ENCODE measurements at regions not wholly inside any gene's neighbourhood (a gene's known extent, or its start where the extent isn't known, plus 50 kb on each side); places are given as distances from the start of the nearest gene placed in this dataset.
"Not testable (repeated sequence)": the region's sequence is repeated elsewhere in the genome, so short reads cannot be mapped to it uniquely, and the experiment has no call there.

DNA sequence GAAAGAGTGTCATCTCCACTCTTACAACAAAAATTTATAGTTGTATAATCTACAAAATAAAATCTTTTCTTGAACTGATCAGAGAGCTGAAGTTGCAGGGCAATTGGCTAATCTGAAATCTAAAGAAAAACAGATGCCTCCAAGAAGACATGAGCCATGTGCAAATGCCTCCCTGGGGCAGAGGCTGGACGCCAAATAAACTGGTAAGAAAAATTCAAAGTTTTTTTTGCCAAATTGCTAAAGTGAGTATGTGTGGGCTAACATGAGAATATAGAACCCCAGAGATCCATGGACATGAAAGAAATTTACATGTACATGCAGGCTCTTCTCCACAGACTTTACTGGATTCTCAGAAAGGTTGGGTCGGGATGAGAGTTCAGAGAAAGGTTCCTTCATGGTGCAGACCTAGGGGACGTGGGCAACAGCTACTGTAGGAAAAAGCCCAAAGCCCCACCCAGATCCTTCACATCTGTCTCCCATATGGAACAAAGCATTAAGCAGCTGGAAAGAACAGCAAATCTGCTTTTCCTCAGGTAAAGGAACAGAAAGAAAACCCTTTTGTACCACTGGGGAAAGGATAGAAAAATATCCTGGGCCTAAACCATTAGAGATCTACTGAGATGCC lies 90.5 kb upstream of the SIRPG start:
- no peak for DNase-seq

DNA sequence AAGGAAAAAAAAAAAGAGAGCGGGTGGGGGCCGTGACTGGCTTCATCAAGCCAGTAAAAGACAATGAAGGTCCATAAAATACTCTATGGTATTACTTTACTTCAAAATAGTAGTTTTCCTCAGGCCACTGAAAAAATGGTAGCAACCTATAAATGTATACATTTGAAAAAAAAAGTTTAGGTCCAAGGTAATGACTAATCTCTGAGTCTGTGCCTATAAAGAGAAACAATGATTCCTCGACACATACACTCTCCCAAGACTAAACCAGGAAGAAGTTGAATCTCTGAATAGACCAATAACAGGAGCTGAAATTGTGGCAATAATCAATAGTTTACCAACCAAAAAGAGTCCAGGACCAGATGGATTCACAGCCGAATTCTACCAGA lies 84.5 kb upstream of the SIRPG start:
- not testable (repeated sequence) for DNase-seq

DNA sequence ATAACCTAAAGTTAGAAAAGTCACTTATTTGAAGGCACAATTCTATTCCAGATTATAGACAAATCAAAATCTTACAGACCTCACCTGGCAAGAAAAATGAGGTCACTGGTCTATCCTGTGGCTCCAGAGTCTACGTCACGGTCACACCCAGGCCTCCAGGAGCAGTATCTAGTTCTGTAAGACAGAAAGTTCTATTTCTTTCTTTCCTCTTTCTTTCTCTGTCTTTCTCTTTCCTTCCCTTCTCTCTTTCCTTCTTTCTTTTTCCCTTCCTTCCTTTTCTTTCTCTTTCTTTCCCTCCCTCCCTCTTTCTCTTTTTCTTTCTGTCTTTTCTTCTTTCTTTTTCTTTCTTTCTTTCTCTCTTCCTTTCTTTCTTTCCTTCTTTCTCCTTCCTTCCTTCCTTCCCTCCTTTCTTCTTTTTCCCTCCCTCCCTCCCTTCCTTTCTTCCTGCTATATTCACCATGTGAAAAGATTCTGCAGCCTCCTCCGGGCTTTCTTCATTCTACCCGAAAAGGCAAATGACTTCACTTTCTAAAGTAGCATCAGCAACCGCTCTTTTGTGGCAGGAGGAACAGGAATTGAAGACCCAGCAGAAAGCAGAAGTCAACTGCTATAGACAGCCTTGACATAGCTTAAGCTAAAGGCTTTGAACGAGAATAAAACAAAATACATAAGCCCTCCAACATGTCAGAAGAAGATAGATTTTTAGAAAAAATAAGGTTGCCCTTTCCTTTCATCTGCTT lies 83.9 kb upstream of the SIRPG start:
- DNase-seq = peak in 1 of 2 donors; percentile 6

DNA sequence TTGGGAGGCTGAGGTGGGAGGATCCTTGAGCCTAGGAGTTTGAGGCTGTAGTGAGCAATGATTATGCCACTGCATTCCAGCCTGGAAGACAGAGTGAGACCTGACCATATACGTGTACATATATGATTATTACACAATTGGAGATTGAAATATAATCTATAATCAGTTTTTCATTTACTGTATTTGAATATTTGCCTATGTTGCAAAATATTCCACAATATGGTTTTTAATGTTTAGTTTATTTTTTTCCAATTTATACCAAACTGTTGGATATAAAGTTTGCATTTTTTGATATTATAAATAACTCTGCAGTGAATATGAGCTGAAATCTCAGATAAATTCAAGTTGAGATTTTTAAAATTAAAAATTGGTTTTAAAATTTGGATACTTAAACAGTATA lies 79.6 kb upstream of the SIRPG start:
- no peak for DNase-seq

DNA sequence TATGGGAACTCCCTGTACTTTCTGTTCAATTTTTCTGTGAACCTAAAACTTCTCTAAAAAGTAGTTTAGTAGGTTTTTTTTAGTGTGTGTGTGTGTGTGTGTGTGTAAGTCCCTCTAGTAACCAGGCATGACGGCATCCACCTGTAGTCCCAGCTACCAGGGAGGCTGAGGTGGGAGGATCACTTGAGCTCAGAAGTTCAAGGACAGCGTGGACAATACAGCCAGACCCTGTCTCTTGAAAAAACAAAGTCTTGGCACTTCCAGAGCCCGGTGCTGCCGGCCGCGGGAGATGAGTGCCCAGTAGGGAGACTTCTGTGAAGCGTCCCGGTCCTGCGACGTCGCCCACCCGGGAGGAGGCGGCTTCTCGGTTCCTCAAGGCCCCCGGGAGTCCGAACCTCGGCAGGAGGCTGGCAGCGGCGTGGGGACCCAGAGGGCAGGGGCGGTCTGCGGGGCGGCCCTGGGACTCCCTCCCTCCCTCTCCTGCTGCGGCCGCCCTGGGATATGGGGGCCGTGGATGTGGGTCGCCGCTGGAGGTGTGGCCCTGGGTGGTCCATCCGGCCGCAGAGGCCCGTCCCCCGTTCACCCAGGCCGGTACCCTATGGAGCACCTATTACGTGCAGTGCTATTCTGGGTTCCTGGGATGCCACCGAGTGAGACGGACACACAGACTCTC lies 78.0 kb upstream of the SIRPG start:
- DNase-seq = no peak

DNA sequence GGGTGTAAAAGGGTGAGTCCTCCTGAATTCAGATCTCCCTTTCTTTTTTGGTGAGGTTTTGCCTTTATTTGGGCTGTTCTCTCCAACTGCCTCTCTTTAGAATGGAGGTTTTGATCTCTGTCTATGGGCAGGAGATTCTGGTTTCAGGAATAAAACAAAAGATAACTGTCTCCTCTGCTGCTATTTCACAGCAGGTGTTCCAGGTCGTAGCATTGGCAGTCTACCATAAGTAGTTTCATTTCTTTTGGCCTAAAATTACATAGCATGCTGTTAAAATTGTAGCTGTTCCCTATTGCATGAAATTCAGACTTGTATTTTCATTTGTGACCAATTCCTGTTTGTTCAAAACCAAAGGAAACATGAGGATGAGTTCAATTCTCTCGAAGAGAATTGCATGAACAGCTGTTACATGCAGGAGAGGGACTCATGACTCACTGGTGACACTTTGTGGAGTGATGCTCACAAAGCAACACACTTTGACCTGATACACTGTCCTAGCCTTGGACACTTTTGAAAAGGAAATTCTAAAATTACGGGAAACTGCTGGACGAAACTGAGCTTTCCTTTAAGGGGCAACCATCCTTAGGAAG lies 76.8 kb upstream of the SIRPG start:
- peak; percentile 44 to 63 for DNase-seq

DNA sequence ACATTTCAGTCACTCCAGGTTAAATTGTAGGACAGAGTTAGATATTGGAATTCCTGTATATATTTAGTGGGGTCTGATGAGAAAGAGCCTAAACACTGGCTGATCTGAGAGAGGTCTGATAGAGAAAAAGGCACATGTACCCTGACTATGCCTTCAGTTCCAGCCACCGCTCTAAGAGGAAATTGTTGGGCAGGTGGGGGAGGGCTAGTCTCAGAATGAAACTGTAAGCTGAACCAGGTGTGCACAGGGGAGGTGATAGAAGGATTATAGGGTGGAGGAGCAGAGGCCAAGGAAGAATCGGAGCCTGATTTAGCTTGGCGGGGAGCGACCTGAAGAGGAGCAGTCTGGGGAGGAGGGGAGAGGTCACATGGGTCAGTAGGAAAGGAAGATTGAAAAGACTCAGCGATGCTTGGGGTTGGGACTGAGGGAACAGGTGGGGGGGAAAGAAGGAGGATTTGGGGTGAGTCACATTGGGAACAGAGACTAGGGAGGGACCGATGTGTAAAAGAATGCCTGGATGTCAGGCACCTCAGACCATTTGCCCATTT lies 74.3 kb upstream of the SIRPG start:
- peak; percentile 28 to 38 for DNase-seq

DNA sequence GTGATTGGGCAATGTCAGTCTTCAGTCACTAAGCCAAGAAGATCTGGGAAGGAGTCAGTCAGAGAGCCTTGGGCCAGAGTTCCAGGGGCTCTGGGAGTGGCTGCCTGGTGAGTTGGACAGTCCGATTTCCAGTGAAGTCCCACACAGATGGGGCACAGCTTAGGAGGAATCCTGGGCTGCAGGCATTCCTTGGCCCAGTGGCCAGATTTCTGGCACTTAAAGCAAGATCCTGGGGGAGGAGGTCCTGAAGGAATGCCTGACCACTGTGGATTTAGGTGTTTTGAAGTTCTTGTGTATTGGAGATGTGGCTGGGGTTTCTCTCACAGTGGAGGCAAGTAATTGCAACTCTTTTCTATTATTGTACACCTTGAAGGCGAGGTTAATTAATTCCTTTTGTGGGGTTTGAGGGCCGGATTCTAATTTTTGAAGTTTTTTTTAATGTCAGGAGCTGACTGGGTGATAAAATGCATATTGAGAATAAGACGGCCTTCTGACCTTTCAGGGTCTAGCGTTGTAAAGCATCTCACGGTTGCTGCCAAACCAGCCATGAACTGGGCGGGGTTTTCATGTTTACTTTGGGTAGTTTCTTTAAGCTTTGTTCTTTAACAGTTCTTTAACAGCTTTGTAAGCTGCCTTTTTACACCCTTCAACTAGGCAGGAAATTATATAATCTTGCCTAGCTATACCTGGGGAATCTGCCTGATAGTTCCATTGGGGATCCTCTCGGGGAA lies 73.6 kb upstream of the SIRPG start:
- peak in 1 of 2 donors; percentile 30 for DNase-seq

DNA sequence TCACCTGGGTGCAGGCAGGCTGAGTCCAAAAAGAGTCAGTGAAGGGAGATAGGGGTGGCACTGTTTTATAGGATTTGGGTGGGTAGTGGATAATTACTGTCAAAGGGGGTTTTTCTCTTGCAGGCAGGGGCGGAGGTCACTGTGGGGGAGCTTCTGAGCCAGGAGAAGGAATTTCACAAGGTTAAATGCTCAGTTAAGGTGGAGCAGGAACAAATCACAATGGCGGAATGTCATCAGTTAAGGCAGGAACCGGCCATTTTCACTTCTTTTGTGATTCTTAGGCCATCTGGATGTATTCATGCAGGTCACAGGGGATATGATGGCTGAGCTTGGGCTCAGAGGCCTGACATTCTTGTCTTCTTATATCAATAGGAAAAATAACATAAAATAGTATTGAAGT lies 69.7 kb upstream of the SIRPG start:
- DNase-seq = not testable (repeated sequence)

DNA sequence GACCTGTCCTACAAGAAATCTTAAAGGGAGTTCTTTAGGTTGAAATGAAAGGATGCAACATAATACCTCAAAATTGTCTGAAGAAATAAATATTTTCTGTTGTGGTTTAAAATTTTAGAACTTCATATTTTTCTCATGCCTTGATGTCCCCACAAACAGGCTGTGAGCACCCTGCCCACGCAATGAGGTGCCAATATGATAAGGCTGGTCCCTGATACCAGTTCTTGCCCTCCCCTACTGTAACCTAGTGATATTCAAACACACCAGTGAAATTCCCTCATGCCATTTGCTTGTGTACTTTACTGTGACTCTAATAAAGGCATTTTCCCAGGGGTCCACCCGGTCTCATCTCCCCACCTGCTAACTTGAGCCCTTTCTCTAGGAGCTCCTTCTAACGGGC lies 67.3 kb upstream of the SIRPG start:
- no peak for DNase-seq

DNA sequence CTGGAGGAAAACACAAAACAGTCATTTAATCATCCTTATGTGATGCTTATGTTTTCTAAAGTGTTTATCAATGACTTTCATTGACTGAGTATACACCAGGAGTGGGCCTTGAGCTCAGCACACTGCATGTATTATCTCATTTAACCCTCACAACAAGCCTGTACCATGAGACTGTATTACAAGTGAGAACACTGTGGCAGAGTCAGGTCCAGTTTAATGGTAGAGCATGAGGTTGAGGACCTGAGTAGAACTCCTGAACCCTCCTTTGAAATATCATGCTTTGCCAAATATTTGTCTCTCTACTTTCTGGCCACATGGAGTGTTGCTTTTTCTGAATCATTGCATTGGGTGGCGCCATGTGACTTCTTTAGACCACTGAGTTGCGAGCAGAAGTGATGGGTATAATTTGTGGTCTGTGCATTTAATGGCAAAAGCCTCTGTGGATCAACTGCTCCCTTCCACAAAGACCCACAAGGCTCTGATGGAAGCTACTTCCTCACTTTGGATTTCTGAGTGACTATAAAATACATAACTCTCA lies 65.0 kb upstream of the SIRPG start:
- no peak for DNase-seq

DNA sequence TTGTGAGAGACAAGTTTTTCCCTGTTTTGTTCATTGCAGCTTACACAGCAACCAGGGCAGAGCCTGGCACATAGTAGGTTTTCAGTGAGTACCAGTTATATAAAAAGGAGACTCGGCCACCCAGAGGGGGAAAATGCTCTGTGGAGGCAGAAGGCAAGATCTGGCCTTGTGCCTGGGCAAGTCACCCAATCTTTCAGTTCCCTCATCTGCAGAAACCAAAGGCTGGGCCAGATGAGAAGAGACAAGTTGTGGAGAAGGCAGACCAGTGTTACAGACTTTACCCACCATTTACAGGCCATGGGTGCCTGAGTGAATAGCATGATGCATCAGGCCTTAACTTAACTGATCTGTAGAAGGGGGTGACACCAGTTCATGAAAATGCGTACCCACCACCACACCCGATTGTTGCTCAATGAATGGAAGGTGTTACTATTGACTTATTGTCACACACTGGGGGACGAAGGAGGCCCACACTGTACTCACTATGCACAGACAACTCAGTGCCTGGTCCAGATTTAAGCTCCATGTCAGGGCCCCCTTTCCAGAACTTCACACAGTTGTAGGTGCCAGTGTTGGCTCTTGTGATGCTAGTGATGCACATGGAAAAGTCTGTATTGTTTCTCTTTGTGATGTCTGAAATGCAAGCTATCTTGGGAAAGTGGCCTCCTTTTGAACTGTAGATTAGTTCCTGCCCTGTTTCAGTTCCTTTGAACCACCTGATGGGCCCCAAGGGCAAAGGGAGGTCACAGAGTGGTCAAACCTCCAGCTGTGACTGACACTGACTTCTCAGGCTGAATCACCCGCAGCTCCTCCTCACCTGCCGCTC lies 64.3 kb upstream of the SIRPG start:
- DNase-seq = no peak

DNA sequence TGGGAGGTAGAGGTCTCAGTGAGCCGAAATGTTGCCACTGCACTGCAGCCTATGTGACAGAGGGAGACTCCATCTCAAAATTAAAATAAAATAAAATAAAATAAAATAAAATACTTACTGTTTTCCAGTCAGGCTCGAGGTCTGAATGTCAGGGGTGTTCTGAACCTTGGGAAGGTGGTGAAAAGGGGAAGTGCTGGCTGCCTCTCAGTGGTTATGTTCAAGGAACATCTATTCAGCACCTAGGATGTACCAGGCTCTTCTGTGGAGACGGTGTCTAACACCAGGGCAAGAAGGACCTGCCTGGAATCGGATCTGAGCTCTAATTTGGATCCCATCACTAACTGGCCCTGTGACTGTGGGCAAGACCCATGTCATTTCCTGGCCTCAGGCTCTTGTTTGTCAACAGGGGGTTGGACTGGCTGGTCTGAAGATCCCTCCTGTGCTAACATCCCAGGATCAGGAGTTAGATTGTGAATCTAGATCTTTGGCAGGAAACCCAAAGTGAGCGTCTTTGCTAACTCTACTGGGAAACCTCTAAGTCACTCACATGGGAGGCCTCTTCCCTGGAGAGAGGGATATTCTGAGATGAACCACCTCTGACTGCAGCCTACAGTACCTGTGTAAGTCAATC lies 63.4 kb upstream of the SIRPG start:
- no peak for DNase-seq

DNA sequence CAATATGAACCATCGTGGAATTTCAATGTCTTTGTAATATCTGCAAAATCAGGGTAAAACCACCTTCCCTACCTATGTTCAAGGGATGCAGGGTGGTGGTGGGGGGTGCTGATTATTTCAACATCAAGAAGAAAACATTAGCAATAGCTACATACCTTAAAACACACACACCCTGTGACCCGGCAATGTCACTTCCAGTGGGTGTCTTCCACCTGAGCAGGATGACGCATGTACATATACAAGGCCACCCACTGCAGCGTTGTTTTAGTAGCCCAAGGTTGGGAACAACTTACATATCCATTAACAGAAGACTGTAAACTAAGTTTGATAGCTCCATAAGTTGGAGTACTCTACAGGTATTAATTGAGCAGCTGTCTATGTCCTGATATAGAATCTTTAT lies 62.6 kb upstream of the SIRPG start:
- DNase-seq = no peak

DNA sequence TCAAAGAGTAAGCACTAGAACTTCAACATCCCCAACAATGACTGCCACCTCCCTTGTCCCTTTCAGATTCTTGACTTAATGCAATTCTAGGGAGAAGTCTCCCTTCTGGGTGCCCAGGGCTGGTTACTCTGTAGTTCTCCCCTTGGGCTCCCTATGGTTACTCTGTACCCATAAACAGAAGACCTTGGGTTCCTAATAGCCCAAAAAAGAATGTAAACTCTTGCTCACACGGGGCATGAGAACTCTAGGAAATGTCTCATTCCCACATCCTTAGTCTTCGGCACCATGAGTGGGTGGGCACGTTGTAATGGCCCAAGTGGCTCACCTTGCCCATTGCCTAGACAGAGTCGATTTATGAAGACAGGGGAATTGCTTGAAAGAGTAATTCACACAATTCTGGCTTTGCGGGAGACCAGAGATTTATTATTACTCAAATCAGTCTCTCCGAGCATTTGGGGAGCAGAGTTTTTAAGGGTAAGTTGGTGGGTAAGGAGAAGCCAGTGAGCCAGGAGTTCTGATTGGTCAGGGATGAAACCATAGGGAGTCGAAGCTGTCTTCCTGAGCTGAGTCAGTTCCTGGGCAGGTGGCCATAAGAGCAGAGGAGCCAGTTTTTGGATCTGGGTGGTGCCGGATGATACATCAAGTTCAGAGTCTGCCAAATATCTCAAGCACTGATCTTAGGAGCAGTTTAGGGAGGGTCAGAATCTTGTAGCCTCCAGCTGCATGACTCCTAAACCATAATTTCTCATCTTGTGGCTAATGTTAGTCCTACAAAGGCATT lies 61.2 kb upstream of the SIRPG start:
- no peak for DNase-seq

DNA sequence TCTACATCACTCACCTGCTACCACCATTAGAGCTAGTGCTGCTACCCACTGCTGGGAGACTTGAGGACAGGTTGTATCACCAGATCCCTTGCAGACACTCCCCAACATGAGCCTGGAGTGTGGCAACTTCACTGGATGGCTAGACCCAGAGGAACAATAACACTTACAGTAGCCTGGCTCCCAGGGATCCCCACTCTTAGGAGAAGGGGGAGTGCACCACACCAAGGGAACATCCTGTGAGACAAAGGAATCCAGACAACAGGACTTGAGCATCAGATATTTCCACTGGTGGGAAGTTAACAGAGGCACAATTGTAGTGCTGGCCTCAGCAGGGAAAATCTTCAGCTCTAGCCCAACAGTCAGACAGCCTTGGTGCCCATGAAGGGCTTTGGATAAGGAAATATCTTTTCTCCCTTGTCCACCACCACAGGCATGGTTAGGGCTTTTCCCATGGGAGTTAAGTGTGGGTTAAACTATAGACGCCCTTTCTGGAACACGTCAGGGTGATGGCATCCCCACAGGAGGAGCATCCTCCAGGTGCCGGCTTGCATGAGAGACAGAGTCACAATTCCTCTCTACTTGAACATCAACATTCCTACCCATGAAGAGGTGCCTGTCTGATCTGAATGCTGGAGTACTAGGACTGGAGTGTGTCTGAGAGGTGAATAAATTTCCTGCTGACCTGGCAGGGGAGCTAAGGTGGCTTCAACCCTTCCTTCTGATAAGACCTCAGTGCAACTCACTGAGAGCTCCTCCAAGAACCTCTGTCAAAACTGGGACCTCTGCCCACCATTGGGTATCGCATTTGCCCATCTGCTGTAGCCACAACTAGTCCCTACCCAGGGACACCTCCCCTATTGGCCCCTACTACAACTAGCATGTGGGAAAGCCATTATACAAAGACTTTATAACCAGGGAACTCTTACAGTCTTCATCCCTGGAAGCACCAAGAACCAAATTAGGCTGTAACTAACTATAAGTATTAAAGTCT lies 55.4 kb upstream of the SIRPG start:
- DNase-seq = no peak

DNA sequence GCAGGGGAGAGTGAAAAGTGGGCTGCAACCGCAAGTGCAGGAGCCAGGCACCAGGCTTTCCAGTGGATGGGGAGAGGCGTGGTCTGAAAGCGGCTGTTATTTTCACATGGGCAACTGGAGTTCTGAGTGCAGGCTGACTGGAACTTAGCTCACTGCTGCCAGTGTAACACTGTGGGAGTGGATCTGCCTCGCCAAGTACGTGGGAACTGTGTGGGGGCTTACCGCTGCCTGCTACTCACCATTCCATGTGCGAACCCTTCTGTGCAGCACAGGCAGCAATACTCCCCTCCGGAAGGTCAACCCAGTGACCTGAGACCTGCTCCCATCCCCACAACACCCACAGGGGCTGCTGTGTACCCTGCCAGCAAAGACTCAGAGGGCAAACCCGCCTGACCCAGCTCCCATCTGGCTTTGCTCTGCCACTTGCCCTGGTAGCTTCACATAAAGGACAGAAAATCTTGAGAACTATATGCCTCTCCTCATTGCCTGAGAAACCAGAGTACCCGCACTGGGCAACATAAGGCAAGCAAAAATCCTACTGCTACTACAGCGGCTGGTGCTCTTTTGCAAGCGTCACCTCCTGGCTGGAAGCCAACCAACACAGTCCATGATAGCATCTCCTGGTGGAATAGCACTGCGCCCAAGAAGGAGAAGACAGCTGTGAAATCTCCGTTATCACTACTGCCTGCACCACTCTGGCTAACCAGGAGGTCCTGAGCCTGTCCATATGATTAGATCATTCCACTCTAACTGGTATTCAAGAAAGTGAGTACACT lies 54.4 kb upstream of the SIRPG start:
- DNase-seq = no peak

DNA sequence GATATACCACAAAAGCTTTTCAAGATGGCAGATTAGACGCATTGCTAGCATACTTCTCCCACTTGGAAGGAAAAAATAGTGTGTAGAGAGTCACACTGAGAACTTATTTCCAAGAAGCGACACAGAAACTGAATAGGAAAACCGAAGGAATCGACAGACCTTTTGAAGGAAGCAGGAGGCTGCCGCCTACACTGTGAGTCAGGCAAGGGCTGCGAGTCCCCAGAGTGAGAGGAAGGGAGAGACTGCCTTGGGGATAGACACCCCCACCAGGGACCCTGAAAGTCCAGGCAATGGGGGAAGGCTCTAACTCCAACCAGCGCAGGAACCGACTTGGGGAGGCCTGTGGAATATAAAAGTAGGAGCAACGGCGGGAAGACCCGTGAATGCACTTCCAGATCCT lies 53.7 kb upstream of the SIRPG start:
- no peak for DNase-seq

Data from CD4-positive, alpha-beta T cell treated with Interleukin-1 beta for 1 hour (primary cell).